ENCODE measurements at regions not wholly inside any gene's neighbourhood (a gene's known extent, or its start where the extent isn't known, plus 50 kb on each side); places are given as distances from the start of the nearest gene placed in this dataset.
"Not testable (repeated sequence)": the region's sequence is repeated elsewhere in the genome, so short reads cannot be mapped to it uniquely, and the experiment has no call there.

DNA sequence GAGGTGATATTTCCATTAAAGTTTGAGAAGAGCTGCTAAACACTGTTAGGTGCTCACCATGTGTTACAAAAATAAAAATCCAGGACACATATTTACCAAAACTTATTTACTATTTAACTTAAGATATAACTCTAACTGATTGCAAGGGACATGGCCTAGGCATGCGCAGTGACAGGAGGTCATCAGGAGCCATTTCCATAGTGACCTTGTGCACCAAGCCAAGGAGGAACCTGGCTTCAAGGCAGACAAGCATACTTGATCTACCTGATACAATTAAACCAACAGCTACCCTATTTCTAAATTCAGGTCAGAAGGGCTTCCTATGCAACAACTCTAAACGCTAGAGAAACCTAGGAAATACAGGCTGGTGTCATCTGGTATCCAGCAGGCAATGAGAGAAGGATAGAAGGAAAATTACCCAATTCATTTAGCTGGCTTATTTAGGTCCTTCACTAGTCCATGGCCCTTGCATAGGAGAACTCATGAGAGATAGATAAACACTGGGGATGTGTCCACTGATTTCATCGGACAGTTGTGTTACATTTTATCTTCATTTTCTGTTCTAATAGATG, 134.4 kb downstream of the FOXB1 start:
- Histone ChIP-seq H3K4me1 (ENCODE audit: insufficient read depth, low read length) (peaks cover 9% of the 10 kb centered on the region; the same call in 1 of the 2 replicates), H3K27ac (ENCODE audit: low read length) (no peak overlapping the region), H3K36me3 (ENCODE audit: insufficient read depth, low read depth, low read length) (no peaks in the 10 kb centered on the region), H3K9me3 (ENCODE audit: insufficient read depth, low read depth, low read length) (no peaks in the 10 kb centered on the region), H3K27me3 (ENCODE audit: insufficient read depth, low read length) (no peaks in the 10 kb centered on the region), H3K4me3 (ENCODE audit: low read length) (no peak overlapping the region), H3K9ac (ENCODE audit: low read depth, low read length) (no peak overlapping the region)

DNA sequence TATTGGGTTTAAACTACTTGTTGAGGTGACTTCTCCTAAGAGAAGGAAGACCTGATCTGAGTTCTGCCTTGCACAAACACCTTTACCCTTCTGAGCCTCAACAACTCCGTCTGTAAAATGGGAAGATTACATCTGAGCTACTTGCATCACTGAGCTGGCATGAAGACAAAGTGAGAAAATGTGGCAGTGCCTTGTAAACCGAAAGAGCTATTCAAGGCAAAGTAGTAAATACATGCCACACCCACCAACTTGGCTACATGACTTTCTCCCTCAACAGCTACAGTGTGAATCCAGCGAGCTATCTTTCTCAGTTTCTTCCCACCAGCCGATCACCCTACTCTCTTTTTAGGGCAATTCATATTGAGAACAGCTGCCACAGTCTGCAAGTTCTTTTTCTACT, 148.3 kb downstream of the FOXB1 start:
- Histone ChIP-seq H3K36me3 (ENCODE audit: insufficient read depth, low read depth, low read length) (no peaks in the 10 kb centered on the region), H3K4me1 (ENCODE audit: insufficient read depth, low read length) (peaks cover 23% of the 10 kb centered on the region; the same call in 1 of the 2 replicates), H3K27me3 (ENCODE audit: insufficient read depth, low read length) (no peaks in the 10 kb centered on the region), H3K27ac (ENCODE audit: low read length) (no peak overlapping the region), H3K9ac (ENCODE audit: low read depth, low read length) (no peak overlapping the region), H3K4me3 (ENCODE audit: low read length) (no peak overlapping the region), H3K9me3 (ENCODE audit: insufficient read depth, low read depth, low read length) (no peaks in the 10 kb centered on the region)

DNA sequence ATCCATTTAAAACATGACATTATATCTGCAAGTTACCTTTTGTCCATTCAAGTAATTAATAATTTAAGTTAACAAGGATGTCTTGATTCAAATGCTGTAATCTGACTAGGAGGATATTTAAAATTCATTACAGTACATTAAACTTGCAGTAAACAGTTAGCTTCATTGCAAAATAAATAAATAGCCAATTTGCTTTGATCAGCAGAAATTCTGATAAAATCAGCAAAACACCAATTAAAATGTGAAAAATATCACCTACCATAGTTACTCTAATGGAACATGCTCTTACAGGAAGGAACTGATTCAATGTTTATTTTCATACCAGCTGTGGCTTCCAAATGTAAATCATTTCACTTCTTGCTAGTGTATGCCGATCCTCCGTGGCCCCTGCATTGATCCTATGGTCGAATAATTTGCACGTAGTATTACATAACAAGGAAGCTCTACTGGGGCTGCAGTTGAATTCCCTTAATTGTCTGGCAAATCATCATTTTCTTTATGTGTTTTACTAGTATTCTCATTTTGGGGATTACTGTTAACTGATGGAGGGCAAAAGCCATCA, 150.7 kb downstream of the FOXB1 start:
- no peak overlapping the region for H3K9ac ChIP-seq (ENCODE audit: low read depth, low read length)
- H3K4me1 ChIP-seq (ENCODE audit: insufficient read depth, low read length), result peaks cover 12% of the 10 kb centered on the region; the same call in 1 of the 2 replicates
- no peak overlapping the region for H3K27ac ChIP-seq (ENCODE audit: low read length)
- no peaks in the 10 kb centered on the region for H3K9me3 ChIP-seq (ENCODE audit: insufficient read depth, low read depth, low read length)
- H3K4me3 ChIP-seq (ENCODE audit: low read length), result no peak overlapping the region
- H3K36me3 ChIP-seq (ENCODE audit: insufficient read depth, low read depth, low read length), result no peaks in the 10 kb centered on the region
- H3K27me3 ChIP-seq (ENCODE audit: insufficient read depth, low read length), result no peaks in the 10 kb centered on the region

DNA sequence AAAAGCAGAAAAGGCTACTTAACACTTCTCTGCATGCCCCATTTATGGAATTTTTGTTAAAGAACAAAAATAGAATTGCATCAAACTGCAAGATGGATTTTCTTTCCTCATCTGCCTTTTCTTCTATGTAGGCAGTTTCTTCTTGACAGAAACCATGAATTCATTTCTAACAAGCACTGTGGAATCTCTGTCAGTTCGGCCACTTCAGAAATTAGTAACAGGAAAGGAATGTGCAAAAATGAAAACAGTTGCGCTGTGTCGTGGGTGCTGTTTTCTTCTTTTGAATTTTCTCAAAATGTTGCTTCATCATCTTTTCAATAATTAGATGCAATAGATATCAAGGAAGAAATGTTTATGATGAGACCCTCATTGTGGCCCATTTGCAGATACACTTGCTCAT, 151.6 kb downstream of the FOXB1 start:
- Histone ChIP-seq H3K27me3 (ENCODE audit: insufficient read depth, low read length) (no peaks in the 10 kb centered on the region), H3K27ac (ENCODE audit: low read length) (no peak overlapping the region), H3K4me1 (ENCODE audit: insufficient read depth, low read length) (peaks cover 12% of the 10 kb centered on the region; the same call in 1 of the 2 replicates), H3K4me3 (ENCODE audit: low read length) (no peak overlapping the region), H3K9me3 (ENCODE audit: insufficient read depth, low read depth, low read length) (no peaks in the 10 kb centered on the region), H3K9ac (ENCODE audit: low read depth, low read length) (no peak overlapping the region), H3K36me3 (ENCODE audit: insufficient read depth, low read depth, low read length) (no peaks in the 10 kb centered on the region)

DNA sequence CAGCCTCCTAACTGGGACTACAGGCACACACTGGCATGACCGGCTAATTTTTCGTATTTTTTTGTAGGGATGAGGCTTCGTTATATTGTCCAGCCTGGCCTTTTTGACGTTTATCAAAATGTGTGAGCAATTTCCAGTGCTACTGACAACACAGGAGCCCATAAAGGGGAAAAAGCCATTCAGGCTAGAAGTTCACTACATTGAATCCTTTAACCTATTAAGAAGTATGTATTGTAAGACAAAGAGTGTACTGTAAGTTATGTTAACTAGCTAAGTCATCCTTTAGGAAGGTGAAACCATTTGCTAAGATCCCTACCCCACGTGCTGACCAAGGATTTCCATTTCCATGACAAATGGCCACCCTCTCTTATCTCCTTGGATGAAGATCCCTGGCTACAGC, 156.8 kb downstream of the FOXB1 start:
- no peaks in the 10 kb centered on the region for H3K9me3 ChIP-seq (ENCODE audit: insufficient read depth, low read depth, low read length)
- H3K27me3 ChIP-seq (ENCODE audit: insufficient read depth, low read length), result no peaks in the 10 kb centered on the region
- peaks cover 13% of the 10 kb centered on the region for H3K4me1 ChIP-seq (ENCODE audit: insufficient read depth, low read length)
- no peaks in the 10 kb centered on the region for H3K36me3 ChIP-seq (ENCODE audit: insufficient read depth, low read depth, low read length)
- H3K4me3 ChIP-seq (ENCODE audit: low read length), result no peak overlapping the region
- no peak overlapping the region for H3K9ac ChIP-seq (ENCODE audit: low read depth, low read length)
- H3K27ac ChIP-seq (ENCODE audit: low read length), result no peak overlapping the region

DNA sequence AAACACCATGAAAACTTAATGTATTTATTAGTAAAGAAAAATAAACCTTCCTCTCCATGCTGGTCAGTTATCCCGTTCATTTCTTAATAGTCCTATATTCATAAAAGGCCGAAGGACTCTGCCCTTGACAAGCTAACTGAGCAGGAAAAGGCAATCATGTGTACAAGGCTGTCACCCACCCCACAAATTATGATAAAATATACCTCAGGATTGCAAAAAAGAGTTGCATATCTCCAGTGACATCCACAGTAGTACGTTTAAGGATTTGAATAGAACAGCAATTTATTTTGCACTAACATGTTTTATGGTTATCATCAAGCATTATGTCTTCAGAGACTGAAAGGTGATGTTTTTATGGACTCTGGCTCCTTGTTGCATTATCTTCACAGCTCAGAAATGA, 157.6 kb downstream of the FOXB1 start:
- Histone ChIP-seq H3K4me1 (ENCODE audit: insufficient read depth, low read length) (peaks cover 13% of the 10 kb centered on the region), H3K36me3 (ENCODE audit: insufficient read depth, low read depth, low read length) (no peaks in the 10 kb centered on the region), H3K9ac (ENCODE audit: low read depth, low read length) (no peak overlapping the region), H3K27me3 (ENCODE audit: insufficient read depth, low read length) (no peaks in the 10 kb centered on the region), H3K27ac (ENCODE audit: low read length) (no peak overlapping the region), H3K4me3 (ENCODE audit: low read length) (no peak overlapping the region), H3K9me3 (ENCODE audit: insufficient read depth, low read depth, low read length) (no peaks in the 10 kb centered on the region)

DNA sequence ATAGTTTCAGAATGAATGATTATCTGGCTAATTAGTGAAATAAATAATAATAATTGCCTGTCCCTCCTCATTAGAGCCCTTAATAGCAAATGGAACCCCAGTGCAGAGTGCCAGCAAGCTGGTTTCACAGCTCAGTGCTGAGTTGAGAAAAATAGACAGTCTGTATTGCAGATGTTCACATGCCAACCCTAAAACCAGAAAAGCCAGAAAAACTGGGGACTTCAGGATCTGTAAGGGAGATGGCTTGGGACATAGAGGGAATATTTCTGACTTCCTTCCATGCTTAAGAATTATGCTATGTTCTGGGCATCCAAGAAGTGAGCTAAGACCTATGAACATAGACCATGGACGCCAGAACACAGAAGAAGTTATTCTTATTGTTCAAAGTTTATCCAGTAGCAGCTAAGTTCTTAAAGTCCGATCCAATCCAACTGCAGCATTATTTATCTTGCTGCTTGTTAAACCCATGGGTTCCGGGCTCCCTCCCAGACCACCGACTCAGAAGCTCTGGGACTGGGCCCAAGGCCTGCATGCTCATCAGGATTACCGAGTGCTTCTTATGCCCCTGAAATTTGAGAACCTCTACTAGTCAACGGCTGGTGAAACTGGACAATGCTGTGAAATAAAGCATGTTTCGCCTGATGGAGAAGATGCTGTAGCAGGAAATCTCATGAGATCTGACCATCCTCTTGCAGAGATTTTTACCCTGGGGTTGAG, 158.3 kb downstream of the FOXB1 start:
- H3K4me3 ChIP-seq (ENCODE audit: low read length), result no peak overlapping the region
- no peaks in the 10 kb centered on the region for H3K36me3 ChIP-seq (ENCODE audit: insufficient read depth, low read depth, low read length)
- no peak overlapping the region for H3K27ac ChIP-seq (ENCODE audit: low read length)
- no peaks in the 10 kb centered on the region for H3K27me3 ChIP-seq (ENCODE audit: insufficient read depth, low read length)
- H3K9me3 ChIP-seq (ENCODE audit: insufficient read depth, low read depth, low read length), result no peaks in the 10 kb centered on the region
- peaks cover 13% of the 10 kb centered on the region for H3K4me1 ChIP-seq (ENCODE audit: insufficient read depth, low read length)
- no peak overlapping the region for H3K9ac ChIP-seq (ENCODE audit: low read depth, low read length)

DNA sequence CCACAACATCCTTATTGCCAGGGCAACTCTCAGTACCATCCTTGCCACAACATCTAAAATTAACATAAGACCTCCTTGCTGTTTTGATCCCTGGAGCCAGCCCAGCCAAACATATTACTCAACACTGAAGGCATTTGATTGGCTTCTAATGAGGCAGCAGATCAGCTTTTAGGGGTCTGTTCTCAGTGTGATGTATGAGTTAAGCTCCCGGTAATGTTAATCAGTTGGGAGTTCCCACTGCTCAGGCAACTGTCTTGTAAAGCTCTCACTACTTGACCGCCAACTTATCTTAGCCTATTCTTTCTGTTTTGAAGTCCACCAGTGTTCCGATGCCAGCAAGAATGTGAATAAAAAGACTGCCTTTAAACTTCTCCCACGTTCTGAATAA, 158.9 kb downstream of the FOXB1 start:
- Histone ChIP-seq H3K4me3 (ENCODE audit: low read length) (no peak overlapping the region), H3K27ac (ENCODE audit: low read length) (no peak overlapping the region), H3K9ac (ENCODE audit: low read depth, low read length) (no peak overlapping the region)

DNA sequence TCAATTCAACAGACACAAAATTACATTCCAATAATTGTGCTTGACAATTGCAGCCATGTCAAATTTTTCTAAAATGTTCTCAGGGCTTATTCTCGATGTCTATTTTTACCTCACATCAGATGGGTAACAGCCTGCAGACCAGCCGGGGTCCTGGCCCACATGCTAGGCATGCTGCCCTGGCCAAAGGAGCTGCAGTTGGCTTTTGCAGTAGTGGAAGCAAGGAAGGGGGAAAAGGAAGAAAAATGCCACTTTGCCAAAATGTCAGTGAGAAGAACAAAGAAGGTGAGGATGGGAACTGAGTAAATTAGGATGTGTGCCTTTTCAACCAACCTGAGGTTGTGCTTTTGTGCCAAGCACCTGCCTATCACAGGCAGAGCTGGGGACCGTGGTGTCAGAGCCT, 161.0 kb downstream of the FOXB1 start:
- H3K9me3 ChIP-seq (ENCODE audit: insufficient read depth, low read depth, low read length), result no peaks in the 10 kb centered on the region
- no peak overlapping the region for H3K9ac ChIP-seq (ENCODE audit: low read depth, low read length)
- H3K27ac ChIP-seq (ENCODE audit: low read length), result no peak overlapping the region
- H3K4me3 ChIP-seq (ENCODE audit: low read length), result no peak overlapping the region
- H3K27me3 ChIP-seq (ENCODE audit: insufficient read depth, low read length), result no peaks in the 10 kb centered on the region
- peaks cover 16% of the 10 kb centered on the region for H3K4me1 ChIP-seq (ENCODE audit: insufficient read depth, low read length)
- no peaks in the 10 kb centered on the region for H3K36me3 ChIP-seq (ENCODE audit: insufficient read depth, low read depth, low read length)

More for the DNA sequence above, 158.9 kb downstream of the FOXB1 start:
- Histone ChIP-seq H3K4me1 (ENCODE audit: insufficient read depth, low read length) (peaks cover 13% of the 10 kb centered on the region), H3K9me3 (ENCODE audit: insufficient read depth, low read depth, low read length) (no peaks in the 10 kb centered on the region), H3K27me3 (ENCODE audit: insufficient read depth, low read length) (no peaks in the 10 kb centered on the region), H3K36me3 (ENCODE audit: insufficient read depth, low read depth, low read length) (no peaks in the 10 kb centered on the region)

DNA sequence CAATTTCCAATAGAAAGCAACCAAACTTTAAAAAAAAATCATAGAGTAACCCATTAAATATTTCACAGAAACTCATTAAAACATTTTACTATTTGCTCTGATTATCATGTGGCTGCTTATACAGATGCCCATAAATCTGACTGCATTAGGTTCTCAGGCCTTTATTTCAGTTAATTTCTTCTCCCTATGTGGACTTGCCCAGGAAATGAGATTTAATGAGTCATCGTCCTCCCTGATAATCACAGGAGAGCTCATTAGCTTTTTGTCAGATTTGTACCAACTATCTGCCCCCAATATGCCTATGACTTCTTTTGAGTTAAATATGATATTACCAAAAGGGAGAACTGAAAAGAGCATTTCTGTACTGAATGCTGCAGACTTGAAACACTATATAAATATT, 168.0 kb downstream of the FOXB1 start:
- Histone ChIP-seq H3K27me3 (ENCODE audit: insufficient read depth, low read length) (no peaks in the 10 kb centered on the region), H3K4me3 (ENCODE audit: low read length) (no peak overlapping the region), H3K36me3 (ENCODE audit: insufficient read depth, low read depth, low read length) (no peaks in the 10 kb centered on the region), H3K27ac (ENCODE audit: low read length) (no peak overlapping the region), H3K9ac (ENCODE audit: low read depth, low read length) (no peak overlapping the region), H3K4me1 (ENCODE audit: insufficient read depth, low read length) (peaks cover 6% of the 10 kb centered on the region; the same call in 1 of the 2 replicates), H3K9me3 (ENCODE audit: insufficient read depth, low read depth, low read length) (no peaks in the 10 kb centered on the region)

DNA sequence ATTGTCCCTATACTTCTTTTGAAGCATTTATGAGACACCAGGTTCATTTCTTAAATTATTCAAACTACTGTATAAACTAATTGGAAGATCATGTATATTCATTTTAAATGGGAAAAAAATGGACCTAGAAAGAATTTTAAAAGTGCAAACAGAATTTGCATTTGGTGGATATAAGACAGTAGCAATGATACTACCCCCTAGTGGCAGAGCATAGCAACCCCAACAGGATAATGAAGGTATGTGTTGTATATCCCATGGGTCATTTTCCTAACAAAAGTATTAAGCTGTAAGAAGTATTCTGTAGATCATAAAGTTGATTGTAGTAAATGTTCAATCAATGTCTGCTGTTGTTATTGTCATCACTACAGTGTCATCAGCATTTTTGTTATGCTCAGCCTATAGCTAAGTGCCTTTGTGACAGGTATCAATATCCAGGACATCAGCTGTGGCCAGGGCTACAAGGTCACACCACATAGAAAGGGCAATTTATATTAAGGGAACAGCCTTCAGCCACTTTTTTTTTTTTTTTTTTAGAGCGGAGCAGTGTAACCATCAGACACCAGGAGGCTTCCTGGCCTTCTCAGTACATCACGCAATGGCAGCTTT, 175.8 kb downstream of the FOXB1 start:
- H3K36me3 ChIP-seq (ENCODE audit: insufficient read depth, low read depth, low read length), result no peaks in the 10 kb centered on the region
- no peaks in the 10 kb centered on the region for H3K27me3 ChIP-seq (ENCODE audit: insufficient read depth, low read length)
- no peak overlapping the region for H3K4me3 ChIP-seq (ENCODE audit: low read length)
- H3K4me1 ChIP-seq (ENCODE audit: insufficient read depth, low read length), result no peaks in the 10 kb centered on the region; the same call in 1 of the 2 replicates
- no peak overlapping the region for H3K27ac ChIP-seq (ENCODE audit: low read length)
- H3K9me3 ChIP-seq (ENCODE audit: insufficient read depth, low read depth, low read length), result no peaks in the 10 kb centered on the region
- H3K9ac ChIP-seq (ENCODE audit: low read depth, low read length), result no peak overlapping the region

DNA sequence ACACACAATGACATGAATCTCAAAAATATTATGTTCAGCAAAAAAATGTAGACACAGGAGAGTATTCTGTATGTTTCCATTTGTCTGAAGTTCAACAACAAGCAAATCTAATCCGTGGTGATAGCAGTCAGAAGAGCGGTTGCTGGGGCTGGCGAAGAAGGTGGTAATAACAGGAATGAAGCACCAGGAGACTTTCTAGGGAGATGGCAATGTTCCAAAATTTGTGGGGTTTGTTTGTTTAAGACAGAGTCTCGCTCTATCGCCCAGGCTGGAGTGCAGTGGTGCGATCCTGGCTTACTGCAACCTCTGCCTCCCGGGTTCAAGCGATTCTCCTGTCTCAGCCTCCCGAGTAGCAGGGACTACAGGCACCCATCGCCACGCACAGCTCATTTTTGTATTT, 177.8 kb downstream of the FOXB1 start:
- H3K27ac ChIP-seq (ENCODE audit: low read length); H3K4me3 ChIP-seq (ENCODE audit: low read length); H3K4me1 ChIP-seq (ENCODE audit: insufficient read depth, low read length); H3K27me3 ChIP-seq (ENCODE audit: insufficient read depth, low read length); H3K9me3 ChIP-seq (ENCODE audit: insufficient read depth, low read depth, low read length); H3K36me3 ChIP-seq (ENCODE audit: insufficient read depth, low read depth, low read length); H3K9ac ChIP-seq (ENCODE audit: low read depth, low read length): not testable (repeated sequence)
